Activated CD8-positive, alpha-beta T cell treated with anti-CD3 and anti-CD28 coated beads, Interleukin-2, amount 10 ng/mL, durations not matched to agents 7 days and 5 days (primary cell): ENCODE measurements at regions not wholly inside any gene's neighbourhood (a gene's known extent, or its start where the extent isn't known, plus 50 kb on each side); places are given as distances from the start of the nearest gene placed in this dataset.
"Not testable (repeated sequence)": the region's sequence is repeated elsewhere in the genome, so short reads cannot be mapped to it uniquely, and the experiment has no call there.

Experiments
- ATAC-seq: fragments of 150-1000 bp; cut with Tn5 transposase; one replicate; pipeline ENCODE4 v1.10.0; 2021; ENCODE audit warnings: moderate library complexity
- CTCF ChIA-PET: fragments of 350-600 bp; sonication (Branson Sonifier 250); formaldehyde crosslinking; loops from one replicate; lab custom pipeline; 2021; ENCODE audit warnings: antibody characterized with exemption; lab: Charles Lee
- POLR2A ChIA-PET: fragments of 350-600 bp; sonication (Branson Sonifier 250); formaldehyde crosslinking; loops from one replicate; lab custom pipeline; 2021; ENCODE audit warnings: antibody characterized with exemption; lab: Charles Lee
- DNase-seq: peaks from one replicate; pipeline ENCODE4 v3.0.0-alpha.2; 2020
- H3K27ac Mint-ChIP-seq: one replicate; pipeline ENCODE4 v1.8.0; 2021; ENCODE audit warnings: mild to moderate bottlenecking, mixed read lengths
- H3K27me3 Mint-ChIP-seq: one replicate; pipeline ENCODE4 v1.8.0; 2021; ENCODE audit warnings: low read depth, mixed read lengths
- H3K36me3 Mint-ChIP-seq: one replicate; pipeline ENCODE4 v1.8.0; 2021; ENCODE audit warnings: low read depth, mixed read lengths
- H3K4me1 Mint-ChIP-seq: one replicate; pipeline ENCODE4 v1.8.0; 2021; ENCODE audit warnings: low read depth, mixed read lengths
- H3K4me3 Mint-ChIP-seq: one replicate; pipeline ENCODE4 v1.8.0; 2021; ENCODE audit warnings: mild to moderate bottlenecking, mixed read lengths
- H3K9me3 Mint-ChIP-seq: one replicate; pipeline ENCODE4 v1.8.0; 2022; ENCODE audit warnings: mixed read lengths; ENCODE audit not compliant: insufficient read depth

GRCh38 chr6:170062915-170063241, 228.0 kb downstream of the DLL1 start:
- Mint-ChIP-seq H3K9me3 (no peaks in the 10 kb centered on the region), H3K4me1 (no peaks in the 10 kb centered on the region), H3K27me3 (peaks cover 5% of the 10 kb centered on the region), H3K36me3 (no peaks in the 10 kb centered on the region), H3K27ac (no peak overlapping the region), H3K4me3 (no peak overlapping the region)
- POLR2A ChIA-PET: no interaction called here
- CTCF ChIA-PET: no interaction called here
- DNase-seq (no peak), ATAC-seq (no peak)

GRCh38 chr6:170062209-170062914, 228.5 kb downstream of the DLL1 start:
- CTCF ChIA-PET: no interaction called here
- H3K27ac Mint-ChIP-seq: no peak overlapping the region
- ATAC-seq: no peak

GRCh38 chr6:170058878-170059485, 231.9 kb downstream of the DLL1 start:
- Mint-ChIP-seq H3K27ac (no peak overlapping the region), H3K36me3 (no peaks in the 10 kb centered on the region), H3K4me1 (no peaks in the 10 kb centered on the region), H3K9me3 (no peaks in the 10 kb centered on the region), H3K27me3 (peaks cover 5% of the 10 kb centered on the region), H3K4me3 (no peak overlapping the region)
- ChIA-PET CTCF (no interaction called here), POLR2A (no interaction called here)
- DNase-seq: no peak
- ATAC-seq: no peak

More at GRCh38 chr6:170062209-170062914, 228.5 kb downstream of the DLL1 start:
- Mint-ChIP-seq H3K9me3 (no peaks in the 10 kb centered on the region), H3K36me3 (no peaks in the 10 kb centered on the region), H3K4me3 (no peak overlapping the region), H3K27me3 (peaks cover 5% of the 10 kb centered on the region), H3K4me1 (no peaks in the 10 kb centered on the region)
- POLR2A ChIA-PET: no interaction called here
- no peak for DNase-seq

GRCh38 chr6:170057961-170058877, 232.7 kb downstream of the DLL1 start:
- no peak overlapping the region for H3K27ac Mint-ChIP-seq
- CTCF ChIA-PET: no interaction called here
- POLR2A ChIA-PET: no interaction called here
- no peaks in the 10 kb centered on the region for H3K4me1 Mint-ChIP-seq
- H3K36me3 Mint-ChIP-seq: no peaks in the 10 kb centered on the region
- DNase-seq (no peak), ATAC-seq (no peak)
- no peak overlapping the region for H3K4me3 Mint-ChIP-seq
- peaks cover 5% of the 10 kb centered on the region for H3K27me3 Mint-ChIP-seq
- H3K9me3 Mint-ChIP-seq: no peaks in the 10 kb centered on the region

GRCh38 chr6:170057034-170057734, 233.7 kb downstream of the DLL1 start:
- Mint-ChIP-seq H3K4me3 (no peak overlapping the region), H3K27ac (no peak overlapping the region), H3K36me3 (no peaks in the 10 kb centered on the region), H3K9me3 (no peaks in the 10 kb centered on the region), H3K27me3 (peaks cover 5% of the 10 kb centered on the region), H3K4me1 (no peaks in the 10 kb centered on the region)
- DNase-seq: no peak
- POLR2A ChIA-PET: no interaction called here
- CTCF ChIA-PET: no interaction called here
- no peak for ATAC-seq

- Mint-ChIP-seq H3K4me3 (no peak overlapping the region), H3K27ac (no peak overlapping the region), H3K27me3 (peaks cover 5% of the 10 kb centered on the region), H3K36me3 (no peaks in the 10 kb centered on the region), H3K4me1 (no peaks in the 10 kb centered on the region), H3K9me3 (no peaks in the 10 kb centered on the region)
- ChIA-PET CTCF (no interaction called here), POLR2A (no interaction called here)
- no peak for DNase-seq
- no peak for ATAC-seq
Measured at GRCh38 chr6:170056278-170056711, 234.6 kb downstream of the DLL1 start.

GRCh38 chr6:170055797-170056196, 235.1 kb downstream of the DLL1 start:
- CTCF ChIA-PET, POLR2A ChIA-PET: not testable (repeated sequence)

GRCh38 chr6:170053966-170054661, 236.8 kb downstream of the DLL1 start:
- ATAC-seq: no peak
- Mint-ChIP-seq H3K9me3 (no peaks in the 10 kb centered on the region), H3K36me3 (no peaks in the 10 kb centered on the region), H3K4me1 (peaks cover under 1% of the 10 kb centered on the region), H3K4me3 (no peak overlapping the region), H3K27me3 (peaks cover 3% of the 10 kb centered on the region), H3K27ac (no peak overlapping the region)
- ChIA-PET CTCF (no interaction called here), POLR2A (no interaction called here)
- DNase-seq: no peak

More at GRCh38 chr6:170055797-170056196, 235.1 kb downstream of the DLL1 start:
- ATAC-seq, H3K36me3 Mint-ChIP-seq, DNase-seq, H3K4me3 Mint-ChIP-seq, H3K4me1 Mint-ChIP-seq, H3K27me3 Mint-ChIP-seq, H3K27ac Mint-ChIP-seq, H3K9me3 Mint-ChIP-seq: not testable (repeated sequence)

- no peaks in the 10 kb centered on the region for H3K9me3 Mint-ChIP-seq
- H3K27me3 Mint-ChIP-seq: peaks cover 5% of the 10 kb centered on the region
- H3K36me3 Mint-ChIP-seq: no peaks in the 10 kb centered on the region
- H3K27ac Mint-ChIP-seq: peak overlapping the region; percentile 34
- POLR2A ChIA-PET: no interaction called here
- H3K4me3 Mint-ChIP-seq: no peak overlapping the region
- ATAC-seq (no peak), DNase-seq (no peak)
- CTCF ChIA-PET: no interaction called here
- H3K4me1 Mint-ChIP-seq: peaks cover 5% of the 10 kb centered on the region
Measured at GRCh38 chr6:170052991-170053821, 237.7 kb downstream of the DLL1 start.

GRCh38 chr6:170051229-170052172, 239.4 kb downstream of the DLL1 start:
- ChIA-PET POLR2A (no interaction called here), CTCF (no interaction called here)
- ATAC-seq (no peak), DNase-seq (no peak)
- H3K36me3 Mint-ChIP-seq: no peaks in the 10 kb centered on the region
- no peak overlapping the region for H3K27ac Mint-ChIP-seq
- H3K4me1 Mint-ChIP-seq: peaks cover 5% of the 10 kb centered on the region
- no peak overlapping the region for H3K4me3 Mint-ChIP-seq
- H3K9me3 Mint-ChIP-seq: no peaks in the 10 kb centered on the region
- H3K27me3 Mint-ChIP-seq: peaks cover 11% of the 10 kb centered on the region
